OCI-LY1 (cell line): ENCODE measurements at regions not wholly inside any gene's neighbourhood (a gene's known extent, or its start where the extent isn't known, plus 50 kb on each side); places are given as distances from the start of the nearest gene placed in this dataset.

Source experiments
- H2AFZ ChIP-seq: fragments of 200-600 bp; sonication (generic), shearing (Covaris generic); 2 replicates; pipeline ENCODE4 v1.6.0; 2014; ENCODE audit warnings: antibody characterized with exemption, mild to moderate bottlenecking, low read length
- H3F3A ChIP-seq: fragments of 200-600 bp; sonication (generic), shearing (Covaris generic); 2 replicates; pipeline ENCODE4 v1.6.0; 2014; ENCODE audit warnings: mild to moderate bottlenecking, antibody characterized with exemption, low read length, moderate library complexity; ENCODE audit not compliant: insufficient read depth
- H3K27ac ChIP-seq: fragments of 200-600 bp; sonication (generic); 2 replicates; pipeline ENCODE4 v1.5.1; 2014; ENCODE audit warnings: low read length, mixed run types, mild to moderate bottlenecking, low read depth; ENCODE audit not compliant: poor library complexity, severe bottlenecking
- H3K27me3 ChIP-seq: fragments of 200-600 bp; sonication (generic); 2 replicates; pipeline ENCODE4 v1.6.0; 2014; ENCODE audit warnings: antibody characterized with exemption, mild to moderate bottlenecking, low read length, moderate library complexity; ENCODE audit not compliant: insufficient read depth
- H3K36me3 ChIP-seq: fragments of 200-600 bp; sonication (generic); 2 replicates; pipeline ENCODE4 v1.6.1; 2014; ENCODE audit warnings: mild to moderate bottlenecking, antibody characterized with exemption, low read length, moderate library complexity, mixed read lengths; ENCODE audit not compliant: insufficient read depth
- H3K4me1 ChIP-seq: fragments of 200-600 bp; sonication (generic); 2 replicates; pipeline ENCODE4 v1.5.1; 2014; ENCODE audit warnings: mild to moderate bottlenecking, low read length, moderate library complexity; ENCODE audit not compliant: insufficient read depth, severe bottlenecking
- H3K4me2 ChIP-seq: fragments of 200-600 bp; sonication (generic), shearing (Covaris generic); 2 replicates; pipeline ENCODE4 v1.6.1; 2014; ENCODE audit warnings: low read length
- H3K4me3 ChIP-seq: fragments of 200-600 bp; sonication (generic); 2 replicates; pipeline ENCODE4 v1.5.1; 2014; ENCODE audit warnings: low read length, low read depth, mild to moderate bottlenecking, mixed read lengths; ENCODE audit not compliant: poor library complexity, severe bottlenecking
- H3K79me2 ChIP-seq: fragments of 200-600 bp; shearing (Covaris generic); 2 replicates; pipeline ENCODE4 v1.6.1; 2016; ENCODE audit warnings: mixed run types, low read length, mixed read lengths; ENCODE audit not compliant: insufficient read depth
- H3K9ac ChIP-seq: fragments of 200-600 bp; sonication (generic), shearing (Covaris generic); 2 replicates; pipeline ENCODE4 v1.6.1; 2014; ENCODE audit warnings: mild to moderate bottlenecking, low read length, mixed read lengths
- H3K9me2 ChIP-seq: fragments of 200-600 bp; sonication (generic), shearing (Covaris generic); 2 replicates; pipeline ENCODE4 v1.6.1; 2014; ENCODE audit warnings: low read depth, mild to moderate bottlenecking, low read length, mixed read lengths
- H3K9me3 ChIP-seq: fragments of 200-600 bp; shearing (Covaris generic); 2 replicates; pipeline ENCODE4 v1.6.1; 2014; ENCODE audit warnings: low read length, mixed read lengths
- H4K20me1 ChIP-seq: fragments of 200-600 bp; sonication (generic), shearing (Covaris generic); 2 replicates; pipeline ENCODE4 v1.6.0; 2016; ENCODE audit warnings: mild to moderate bottlenecking, low read length; ENCODE audit not compliant: insufficient read depth
- CTCF ChIP-seq: fragments of 200-600 bp; sonication (generic), shearing (Covaris generic); IDR thresholded peaks from 2 replicates; pipeline ENCODE4 v1.5.1; 2017; ENCODE audit warnings: mild to moderate bottlenecking, antibody characterized with exemption, low read length, moderate library complexity, mixed read lengths
- EZH2 ChIP-seq: fragments of 200-600 bp; sonication (generic), shearing (Covaris generic); IDR thresholded peaks from 2 replicates; pipeline ENCODE4 v1.8.0; 2017; ENCODE audit warnings: borderline replicate concordance, mixed run types, mild to moderate bottlenecking, antibody characterized with exemption, low read length, moderate library complexity, mixed read lengths

- H3K9ac ChIP-seq, result no peak overlapping the region
- no peaks in the 10 kb centered on the region for H3K4me1 ChIP-seq
- H3K9me3 ChIP-seq, result no peaks in the 10 kb centered on the region
- TF ChIP-seq EZH2 (no peak), CTCF (no peak)
- H3K4me3 ChIP-seq, result no peak overlapping the region
- H3K27me3 ChIP-seq, result no peaks in the 10 kb centered on the region
- H2AFZ ChIP-seq, result no peak overlapping the region
- no peaks in the 10 kb centered on the region for H4K20me1 ChIP-seq
- no peaks in the 10 kb centered on the region for H3K9me2 ChIP-seq
- H3K27ac ChIP-seq, result no peak overlapping the region
- H3F3A ChIP-seq, result no peaks in the 10 kb centered on the region
- H3K4me2 ChIP-seq, result no peak overlapping the region
- no peaks in the 10 kb centered on the region for H3K79me2 ChIP-seq
- H3K36me3 ChIP-seq, result no peaks in the 10 kb centered on the region
Measured at GRCh38 chr4:180541678-180542077, 1701.5 kb upstream of the TENM3 start.

GRCh38 chr4:180542445-180543100 lies 1700.6 kb upstream of the TENM3 start:
- no peaks in the 10 kb centered on the region for H3K9me2 ChIP-seq
- H3K4me1 ChIP-seq, result no peaks in the 10 kb centered on the region
- no peaks in the 10 kb centered on the region for H3K27me3 ChIP-seq
- H4K20me1 ChIP-seq, result no peaks in the 10 kb centered on the region
- no peak overlapping the region for H3K9ac ChIP-seq
- H3K79me2 ChIP-seq, result no peaks in the 10 kb centered on the region
- no peaks in the 10 kb centered on the region for H3K36me3 ChIP-seq
- TF ChIP-seq EZH2 (no peak), CTCF (no peak)
- no peaks in the 10 kb centered on the region for H3F3A ChIP-seq
- H3K4me2 ChIP-seq, result no peak overlapping the region
- no peak overlapping the region for H3K4me3 ChIP-seq
- no peak overlapping the region for H3K27ac ChIP-seq
- H2AFZ ChIP-seq, result no peak overlapping the region
- no peaks in the 10 kb centered on the region for H3K9me3 ChIP-seq

GRCh38 chr4:180550106-180550505 lies 1693.1 kb upstream of the TENM3 start:
- Histone ChIP-seq H3K9me3 (no peaks in the 10 kb centered on the region), H3K9me2 (no peaks in the 10 kb centered on the region), H2AFZ (no peak overlapping the region), H3K4me3 (no peak overlapping the region), H3K9ac (no peak overlapping the region), H3K4me1 (no peaks in the 10 kb centered on the region), H3K79me2 (no peaks in the 10 kb centered on the region), H3F3A (no peaks in the 10 kb centered on the region), H3K27ac (no peak overlapping the region), H3K36me3 (no peaks in the 10 kb centered on the region), H3K4me2 (no peak overlapping the region), H3K27me3 (no peaks in the 10 kb centered on the region), H4K20me1 (no peaks in the 10 kb centered on the region)
- TF ChIP-seq EZH2 (no peak), CTCF (peak; percentile 21; the same call in 1 of the 2 replicates)
